HL-60/S4 treated with phorbol 12-myristate 13-acetate at 8.2 ng/mL for 4 days and 3 days (cell line): ENCODE measurements at regions not wholly inside any gene's neighbourhood (a gene's known extent, or its start where the extent isn't known, plus 50 kb on each side); places are given as distances from the start of the nearest gene placed in this dataset.

Experiments
- in situ Hi-C: fragments of 300-500 bp; cut with MboI; formaldehyde crosslinking; loops from 2 replicates; pipeline ENCODE4 v1.15.0; 2022; ENCODE audit warnings: low sequenced_read_pairs

DNA sequence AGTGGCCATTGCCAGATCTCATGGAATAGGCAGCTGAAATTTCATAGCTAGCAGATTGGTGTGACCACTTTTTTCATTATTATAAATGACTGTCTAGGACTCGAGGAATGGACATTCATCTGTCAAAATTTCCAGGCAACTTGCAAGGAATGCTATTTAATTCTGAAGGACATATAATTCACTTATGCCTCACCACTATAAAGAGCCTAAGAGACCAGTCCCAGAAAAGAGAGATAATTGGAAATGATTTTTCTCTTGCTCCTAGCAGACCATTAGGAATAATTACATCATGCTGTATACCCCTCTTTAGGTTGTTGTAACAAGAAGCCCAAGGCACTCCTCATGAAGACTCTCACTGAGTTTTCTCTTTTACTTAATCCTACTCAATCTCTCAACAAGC lies 557.4 kb upstream of the RAB6C start:
- in situ Hi-C loops, result no loop called here

DNA sequence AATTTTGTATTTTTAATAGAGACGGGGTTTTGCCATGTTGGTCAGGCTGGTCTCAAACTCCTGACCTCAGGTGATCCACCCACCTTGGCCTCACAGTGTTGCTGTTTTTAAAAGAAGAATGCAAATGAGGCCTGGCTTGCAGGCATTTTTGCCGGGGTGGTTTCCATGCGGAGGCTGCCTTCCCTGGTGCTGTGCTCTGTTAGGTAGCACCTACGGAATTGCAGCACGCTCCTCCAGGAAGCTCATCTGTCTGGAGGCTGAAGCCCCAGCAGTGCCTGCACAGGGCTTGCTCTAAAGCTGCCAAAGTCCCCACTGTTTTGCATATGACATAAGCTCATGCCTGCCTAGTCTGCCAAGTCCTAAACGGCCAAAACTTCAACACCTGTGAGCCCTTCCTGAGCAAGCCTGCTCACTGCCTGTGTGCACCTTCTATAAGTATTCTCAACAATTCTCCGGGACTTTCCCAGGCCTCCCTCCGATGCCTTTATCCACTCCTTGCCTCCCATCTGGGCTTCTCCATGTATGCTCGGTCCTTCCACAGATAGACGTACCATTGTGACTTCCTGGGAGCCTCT lies 551.3 kb upstream of the RAB6C start:
- in situ Hi-C loops, result no loop called here

DNA sequence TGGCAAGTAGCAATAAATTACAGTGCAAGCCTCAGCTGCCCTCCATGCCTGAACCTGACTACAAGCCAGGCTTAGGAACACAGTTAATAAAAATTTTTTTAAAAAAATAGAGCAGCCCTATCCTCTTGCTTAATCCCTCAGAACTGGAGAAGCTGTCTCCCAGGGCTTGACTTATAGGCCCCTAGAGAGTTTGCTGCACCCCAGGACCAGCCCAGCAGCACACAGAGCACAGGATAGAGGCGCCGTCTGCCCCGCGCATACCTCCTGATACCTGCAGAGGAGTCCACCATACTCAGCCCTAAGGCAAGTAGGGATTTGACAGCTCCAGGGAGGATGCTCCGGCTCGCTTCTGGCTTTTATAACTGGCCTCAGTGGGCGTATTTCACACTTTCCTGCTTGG lies 548.6 kb upstream of the RAB6C start:
- in situ Hi-C loops, result no loop called here

DNA sequence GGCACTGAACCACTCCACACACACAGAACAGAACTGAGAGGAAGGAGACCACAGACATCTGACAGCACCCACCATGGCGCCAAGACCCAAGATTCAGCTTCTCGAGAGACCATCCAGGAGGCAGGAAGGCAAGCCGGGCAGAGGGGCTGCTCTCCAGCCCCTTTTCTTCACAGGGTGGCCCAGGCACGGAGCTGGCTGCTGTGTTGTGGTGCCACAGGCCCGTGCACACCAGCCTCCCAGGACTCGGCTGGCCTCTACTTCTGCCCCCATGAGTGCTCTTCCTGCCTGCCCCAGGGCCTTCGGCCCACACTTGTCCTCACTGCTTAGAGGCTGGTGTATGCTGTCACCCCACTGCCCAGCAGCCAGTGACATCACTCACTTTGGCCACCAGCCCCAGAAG lies 547.6 kb upstream of the RAB6C start:
- in situ Hi-C loops, result no loop called here

DNA sequence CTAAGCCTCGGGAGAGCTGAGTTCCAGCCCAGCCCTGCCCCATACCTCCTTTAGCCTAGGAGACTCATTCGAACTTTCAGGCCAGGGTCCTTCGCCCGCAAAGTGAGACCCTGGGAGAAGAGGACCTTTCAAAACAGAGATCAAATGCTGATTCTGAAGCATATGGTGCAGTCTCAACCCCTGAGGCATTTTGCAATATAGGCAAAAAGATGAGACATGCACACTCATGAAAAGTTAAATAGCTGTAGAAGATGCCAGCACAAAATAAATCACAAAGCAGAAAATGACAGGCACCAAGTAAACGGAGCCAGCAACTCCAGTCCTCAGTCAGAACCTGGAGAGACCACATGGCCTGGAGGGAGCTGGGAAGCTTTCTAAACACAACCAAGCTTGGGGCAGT lies 542.7 kb upstream of the RAB6C start:
- in situ Hi-C loops, result no loop called here

DNA sequence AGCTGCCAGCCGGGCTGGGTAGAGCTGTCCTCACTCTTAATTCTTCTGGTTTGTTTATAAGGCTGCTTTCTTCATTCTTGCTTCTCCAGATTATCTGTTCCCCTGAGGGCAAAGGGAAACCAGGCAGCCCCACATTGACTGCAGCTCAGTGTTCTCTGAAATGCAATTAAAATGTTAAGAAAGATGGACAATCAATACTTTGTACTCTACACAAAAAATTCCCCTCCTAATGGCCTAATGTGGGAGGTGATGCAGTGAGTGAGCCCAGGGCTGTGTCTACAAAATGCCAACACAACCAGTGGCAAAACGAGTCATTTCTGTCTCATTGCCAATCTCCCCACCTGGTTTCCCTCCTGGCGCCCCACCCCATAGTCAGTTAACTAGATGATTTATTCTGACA lies 541.7 kb upstream of the RAB6C start:
- in situ Hi-C loops, result no loop called here

DNA sequence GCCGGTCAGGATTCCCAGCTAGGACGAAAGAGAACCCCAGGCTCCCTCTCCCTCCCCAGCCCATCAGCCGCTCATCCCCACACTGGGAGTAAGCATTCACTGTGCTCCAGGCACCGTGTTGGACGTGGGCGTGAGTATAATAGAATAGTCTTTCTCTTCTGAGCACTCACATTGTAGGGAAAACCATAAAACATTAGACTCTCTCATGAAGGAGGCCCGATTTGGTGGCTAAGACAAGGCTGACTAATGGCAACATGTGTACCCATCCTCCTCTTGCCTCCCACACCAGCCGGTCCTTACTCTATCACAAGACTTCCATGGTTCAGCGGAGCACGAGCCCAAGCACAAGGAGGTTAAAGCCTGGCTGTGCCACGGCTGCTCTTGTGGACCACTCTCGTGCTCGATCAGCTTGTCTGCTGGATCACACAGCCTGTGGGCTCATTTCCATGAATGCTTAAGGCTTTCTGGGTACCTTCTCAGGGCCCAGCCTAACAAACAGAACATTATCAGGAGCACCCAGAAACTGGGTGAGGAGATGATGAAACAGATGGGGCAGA lies 540.9 kb upstream of the RAB6C start:
- in situ Hi-C loops, result no loop called here

DNA sequence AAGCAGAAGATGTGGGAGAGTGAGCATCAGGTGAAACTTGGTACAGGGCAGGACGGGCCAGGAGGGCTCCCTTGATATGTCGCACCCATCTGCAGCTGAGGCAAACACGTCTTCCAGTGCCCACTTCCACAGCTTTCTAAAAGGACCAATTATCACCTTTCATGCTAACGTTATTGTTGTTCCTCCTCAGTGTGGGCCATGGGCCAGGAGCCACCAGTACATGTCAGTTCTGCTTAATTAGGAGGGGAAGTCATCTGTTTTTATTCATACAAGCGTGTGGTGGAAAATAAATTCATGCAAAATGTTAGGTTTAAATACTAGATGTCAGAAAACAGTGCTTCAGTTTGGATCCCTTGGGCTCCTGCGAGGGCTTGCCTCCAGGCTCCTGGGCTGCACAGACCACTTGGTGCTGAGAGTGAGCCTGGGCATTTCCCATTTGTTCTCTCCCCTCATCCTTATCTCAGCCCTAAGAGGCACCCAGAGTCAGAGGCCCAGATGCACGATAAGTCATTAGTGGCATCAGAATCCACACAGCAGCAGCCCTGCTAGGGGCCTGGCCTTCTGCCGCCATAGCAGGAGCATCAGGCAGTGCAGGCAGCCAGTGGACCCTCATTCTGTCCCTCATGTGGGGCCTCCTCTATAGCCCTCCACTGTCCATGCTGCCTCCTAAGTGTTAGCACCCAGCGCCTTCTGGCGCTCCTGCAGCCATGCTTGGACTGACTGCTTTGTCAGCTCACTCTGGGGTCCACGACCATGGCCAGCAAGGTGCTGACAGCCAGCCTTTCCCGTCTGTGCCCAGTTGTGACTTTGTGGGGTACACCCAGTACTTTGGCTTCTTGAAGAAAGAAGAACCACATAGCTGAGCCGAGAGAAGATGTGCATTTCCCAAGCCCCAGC lies 539.8 kb upstream of the RAB6C start:
- in situ Hi-C loops, result no loop called here

DNA sequence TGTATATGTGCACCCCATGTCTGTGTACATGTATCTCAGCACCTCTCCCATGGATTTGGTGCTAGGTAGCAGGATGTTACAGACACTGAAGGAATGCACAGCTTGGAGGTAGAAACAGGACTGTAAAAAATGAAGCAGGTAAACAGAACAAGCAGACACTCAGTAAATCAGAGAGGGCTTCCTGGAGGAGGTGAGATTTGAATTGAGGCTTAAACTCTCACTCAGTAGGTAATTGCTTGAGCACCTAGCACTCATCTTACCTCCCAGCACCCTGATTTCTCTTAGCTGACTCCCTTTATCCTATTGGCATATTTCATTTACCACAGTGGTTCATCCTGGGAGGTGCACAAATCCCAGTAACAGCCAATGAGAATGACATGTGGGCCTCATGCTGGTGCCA lies 537.9 kb upstream of the RAB6C start:
- in situ Hi-C loops, result no loop called here

DNA sequence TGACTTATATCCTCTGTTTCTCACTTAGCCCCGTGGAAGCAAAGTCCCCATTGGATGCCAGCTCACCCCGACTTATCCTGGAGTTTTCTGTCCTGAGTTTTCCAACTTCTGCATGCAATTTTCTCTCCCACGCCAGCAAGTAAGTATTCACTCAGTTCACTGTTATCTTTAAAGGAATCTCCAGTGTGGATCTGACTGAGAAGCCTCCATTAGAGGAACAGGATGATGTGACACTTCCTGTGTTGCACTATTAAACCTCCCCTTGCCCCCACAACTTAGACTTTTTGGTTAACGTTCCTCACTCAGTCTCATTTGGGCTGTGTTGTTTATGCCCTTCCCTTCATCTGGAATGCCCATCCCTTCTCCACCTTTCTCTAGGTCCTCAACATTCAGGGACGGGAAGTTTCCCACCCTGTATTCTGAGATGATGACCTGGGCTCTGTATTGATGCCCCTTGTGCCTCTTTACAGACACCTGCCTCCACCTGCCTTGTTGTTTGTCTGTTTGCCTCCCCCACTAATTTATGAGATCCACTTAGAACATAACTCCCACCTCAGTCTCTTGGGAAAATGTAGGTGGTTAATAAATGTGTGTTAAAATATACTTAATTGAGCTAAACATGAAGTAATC lies 536.1 kb upstream of the RAB6C start:
- in situ Hi-C loops, result no loop called here

DNA sequence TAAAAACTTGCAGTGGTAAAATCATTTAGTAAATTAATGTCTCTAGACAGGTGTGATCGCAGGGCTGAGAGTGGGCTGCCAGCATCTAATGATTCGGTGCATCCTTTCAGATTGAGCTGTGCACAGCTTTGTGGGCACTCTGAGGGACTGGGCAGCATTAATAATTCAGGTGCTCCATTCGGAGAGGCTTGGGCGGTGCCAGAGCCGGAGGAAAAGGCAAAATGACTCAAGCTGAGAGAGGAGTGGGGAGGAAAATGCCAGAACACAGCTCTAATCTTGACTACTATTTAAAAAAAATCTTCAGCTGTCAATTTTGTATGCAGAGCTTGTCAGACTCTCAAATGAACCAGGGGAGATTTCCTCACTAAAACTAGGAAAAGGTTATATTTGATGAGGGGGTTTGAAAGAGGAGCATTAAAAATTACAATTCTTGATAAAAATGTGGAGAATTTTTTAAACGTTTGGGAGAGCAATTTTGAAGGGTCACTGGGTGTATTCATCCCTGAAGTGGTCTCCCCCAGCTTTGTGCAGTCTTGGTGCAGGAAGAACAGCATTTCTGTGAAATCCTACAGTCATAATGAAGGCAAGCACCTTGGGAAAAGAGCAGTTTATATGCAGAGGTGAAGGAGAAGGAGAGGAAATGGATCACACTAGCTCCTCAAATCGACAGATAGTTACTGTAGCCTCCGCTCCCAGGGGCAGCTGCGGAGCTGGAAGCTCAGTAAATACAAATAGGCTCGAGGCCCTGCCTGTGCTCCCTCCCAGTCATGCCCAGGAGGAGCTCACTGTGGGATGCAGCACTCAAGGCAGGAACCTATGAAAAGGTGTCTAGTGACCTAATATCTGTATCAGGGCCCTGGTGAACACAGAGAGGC lies 535.4 kb upstream of the RAB6C start:
- in situ Hi-C loops, result no loop called here

DNA sequence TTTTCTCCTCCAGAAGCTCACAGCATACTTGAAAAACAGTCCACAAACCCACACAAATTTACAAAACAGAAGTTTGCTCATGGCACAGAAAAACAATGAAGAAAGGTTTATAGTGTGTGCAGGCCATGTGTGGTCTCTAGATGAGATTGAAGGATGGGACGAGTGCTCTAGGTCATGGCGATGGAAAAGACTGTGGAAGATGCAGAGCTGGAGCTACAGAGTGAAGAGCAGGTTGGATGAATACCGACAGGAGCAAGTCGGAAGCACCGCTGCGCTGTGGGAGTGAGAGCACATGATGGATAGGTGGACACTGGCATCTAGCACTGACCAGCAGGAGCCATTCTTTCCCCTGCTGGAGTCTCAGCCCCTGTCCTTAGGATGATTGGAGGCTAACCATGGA lies 534.7 kb upstream of the RAB6C start:
- in situ Hi-C loops, result no loop called here

DNA sequence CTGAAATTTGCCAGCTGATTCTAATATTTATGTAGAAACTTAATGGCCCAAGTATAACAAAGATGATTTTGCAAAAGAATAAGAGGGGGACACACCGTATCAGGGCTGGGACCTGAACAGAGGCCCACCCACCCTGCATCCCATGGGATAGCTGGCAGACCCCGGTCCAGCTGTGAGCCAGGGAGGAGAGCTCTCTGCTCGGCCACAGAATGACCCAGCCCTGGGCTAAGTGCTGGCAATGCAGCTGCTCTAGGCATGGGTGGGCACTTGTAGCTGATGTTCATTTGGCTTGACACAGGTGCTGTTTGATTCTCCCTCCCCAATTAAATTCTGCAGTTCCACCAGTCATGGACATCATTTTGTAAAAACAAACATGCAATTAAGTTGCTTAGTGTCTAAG lies 522.8 kb upstream of the RAB6C start:
- in situ Hi-C loops, result no loop called here

DNA sequence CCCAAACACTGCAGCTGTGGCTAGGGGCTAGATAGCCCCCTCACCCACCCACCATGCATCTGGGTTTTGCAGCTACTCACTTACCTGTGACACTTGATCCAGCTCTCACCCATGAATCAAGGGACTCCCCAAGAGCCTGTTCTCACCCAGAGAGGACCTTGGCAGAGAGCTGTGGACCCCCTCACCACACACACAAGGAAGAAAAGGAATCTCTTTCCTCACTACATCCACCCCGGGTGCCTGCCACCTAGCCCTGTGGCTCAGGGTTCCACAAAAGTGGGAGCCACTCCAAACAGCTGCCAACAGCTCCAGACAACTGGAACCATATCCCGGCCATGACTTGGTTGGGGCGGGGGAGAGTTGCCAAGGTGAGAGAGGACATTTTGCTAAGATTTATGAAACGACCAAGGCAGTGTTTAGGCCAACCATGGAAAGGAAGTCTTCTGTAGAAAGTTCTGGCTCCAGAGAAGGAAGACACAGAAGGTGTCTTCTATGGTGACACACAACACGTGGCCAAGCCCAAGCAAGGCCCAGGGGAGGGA lies 522.1 kb upstream of the RAB6C start:
- in situ Hi-C loops, result no loop called here

DNA sequence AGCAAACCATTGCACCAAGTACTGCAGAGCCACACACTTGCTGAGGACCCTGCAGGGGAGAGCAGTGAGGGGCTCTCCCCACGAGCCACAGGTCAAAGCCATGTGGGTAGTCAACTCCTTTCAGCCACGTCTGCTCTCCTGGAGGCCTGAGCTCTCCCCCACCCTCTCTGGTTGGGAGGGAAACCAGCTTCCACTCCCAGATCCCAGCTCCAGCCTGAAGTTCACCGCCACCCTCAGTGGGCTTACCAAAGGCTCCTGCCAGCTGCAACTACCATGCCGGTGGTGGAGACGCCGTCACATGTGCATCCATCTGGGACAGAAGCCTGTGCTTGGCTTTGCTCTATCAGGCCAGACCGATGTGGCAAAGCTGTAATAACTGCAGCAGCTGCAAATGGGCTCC lies 521.5 kb upstream of the RAB6C start:
- in situ Hi-C loops, result no loop called here

DNA sequence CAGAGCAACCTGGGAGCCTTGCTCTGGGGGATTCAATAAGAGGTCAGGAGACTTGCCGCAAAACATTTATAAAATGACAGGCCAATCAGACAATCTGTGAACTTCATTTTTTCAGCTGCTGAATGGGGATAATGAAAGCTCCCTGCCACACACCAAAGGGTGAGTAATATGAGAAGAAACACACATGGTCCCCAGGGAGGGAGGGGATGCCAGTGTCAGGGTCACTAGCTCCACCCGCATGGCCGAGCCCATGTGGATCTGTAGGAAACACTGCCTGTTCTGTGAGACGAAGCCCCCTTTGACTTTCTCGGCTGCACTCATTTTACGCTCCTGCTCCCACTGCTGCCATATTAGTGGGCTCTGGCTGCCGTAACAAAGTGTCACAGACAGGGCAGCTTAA lies 521.0 kb upstream of the RAB6C start:
- in situ Hi-C loops, result no loop called here

DNA sequence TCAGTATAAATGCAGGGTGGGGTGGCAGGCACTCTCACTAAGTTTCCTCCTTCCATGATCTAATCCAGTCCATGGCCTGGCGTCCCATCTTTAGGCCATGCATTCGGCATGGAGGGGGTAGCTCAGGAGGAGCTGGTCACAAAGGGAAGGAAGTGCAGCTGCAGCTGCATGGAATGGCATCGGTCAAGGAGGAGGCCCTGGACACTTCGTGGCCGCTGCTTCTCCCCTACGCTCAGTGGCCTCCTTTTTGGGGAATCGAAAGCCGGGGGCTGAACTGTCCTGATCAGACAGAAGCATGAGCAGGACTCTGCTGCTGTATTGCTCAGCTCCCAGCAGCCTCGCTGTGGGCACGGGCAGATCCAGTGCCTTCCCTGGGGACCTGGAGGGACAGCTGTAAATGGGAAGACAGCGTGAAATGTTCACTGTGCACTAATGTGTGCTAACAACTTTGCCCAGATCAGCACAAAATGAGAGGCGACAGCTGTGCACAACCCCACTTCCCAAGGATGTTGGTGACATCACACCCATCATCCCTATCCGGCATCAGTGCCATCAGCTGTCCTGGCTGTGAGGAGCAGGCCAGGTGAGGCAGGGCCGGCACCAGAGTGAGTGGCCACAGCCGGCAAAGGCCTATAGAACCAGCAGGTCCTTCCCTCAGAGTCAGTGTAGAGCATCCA lies 520.1 kb upstream of the RAB6C start:
- in situ Hi-C loops, result no loop called here

DNA sequence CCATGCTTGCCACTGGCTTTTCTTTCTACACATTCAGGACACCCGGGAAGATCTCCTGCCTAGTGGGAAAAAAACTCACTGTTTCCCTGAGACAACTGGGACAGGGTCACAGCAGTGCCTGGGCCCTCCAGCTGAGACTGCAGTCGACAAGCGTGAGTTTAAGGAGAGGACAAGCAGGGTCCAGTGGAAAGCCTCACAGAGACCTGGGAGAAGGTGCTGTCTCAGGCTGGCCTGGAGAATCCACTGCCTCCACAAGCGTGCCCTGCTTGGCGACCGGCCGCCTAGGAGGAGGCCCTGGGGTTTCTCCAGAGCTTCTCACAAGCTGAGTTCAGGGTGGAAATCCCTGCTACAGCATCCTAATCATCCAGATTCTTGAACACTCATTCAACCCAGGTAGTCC lies 519.6 kb upstream of the RAB6C start:
- in situ Hi-C loops, result no loop called here

DNA sequence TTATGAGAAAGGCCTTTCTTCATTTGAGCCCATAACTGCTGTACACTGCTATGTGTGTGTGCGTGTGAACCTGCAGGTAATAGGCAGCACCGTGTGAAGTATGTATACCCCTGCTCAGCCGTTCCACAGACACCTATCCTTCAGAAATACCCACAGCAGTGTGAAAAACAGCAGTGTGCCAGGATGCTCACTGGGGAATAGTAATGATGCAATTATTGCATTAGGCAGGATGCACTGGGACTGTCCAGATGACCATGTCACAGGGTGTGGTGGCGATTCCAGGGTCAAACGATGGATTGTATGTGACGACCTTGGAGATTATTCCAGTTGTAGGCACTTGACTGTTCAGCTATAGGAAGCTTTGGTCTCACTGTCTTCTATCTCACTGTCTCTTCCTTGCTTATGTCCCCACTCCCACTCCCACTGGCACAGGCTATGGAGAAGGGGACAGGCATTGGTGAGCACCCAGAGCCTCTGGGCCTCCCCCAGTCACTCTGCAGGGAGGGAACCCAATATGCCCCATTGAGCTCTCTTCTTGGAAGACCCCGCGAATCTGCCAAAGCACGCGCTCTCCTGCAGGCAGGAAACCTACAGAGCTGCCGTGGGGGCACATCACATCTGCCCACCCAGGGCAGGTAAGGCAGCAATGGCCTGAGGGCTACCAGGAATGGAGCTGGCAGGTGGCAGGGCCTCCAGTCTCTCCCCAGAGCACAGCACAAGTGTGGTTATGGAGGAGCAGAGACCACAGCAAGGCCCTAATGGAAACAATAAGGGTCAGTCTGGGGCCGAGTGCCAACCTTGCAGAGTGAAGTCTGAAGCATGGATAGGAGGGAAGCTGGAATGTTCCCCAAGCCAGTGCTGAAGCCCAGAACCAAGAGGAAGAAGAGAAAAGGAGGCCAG lies 518.9 kb upstream of the RAB6C start:
- in situ Hi-C loops, result no loop called here
